CD4-positive, alpha-beta memory T cell (primary cell): ENCODE measurements at regions not wholly inside any gene's neighbourhood (a gene's known extent, or its start where the extent isn't known, plus 50 kb on each side); places are given as distances from the start of the nearest gene placed in this dataset.

Experiments used
- CTCF ChIA-PET: fragments of 350-600 bp; sonication (Branson Sonifier 250); formaldehyde crosslinking; loops from one replicate; lab custom pipeline; 2021; ENCODE audit warnings: inconsistent platforms; ENCODE audit not compliant: partially characterized antibody; lab: Charles Lee
- POLR2A ChIA-PET: fragments of 350-600 bp; sonication (Branson Sonifier 250); formaldehyde crosslinking; loops from one replicate; lab custom pipeline; 2021; ENCODE audit not compliant: partially characterized antibody; lab: Charles Lee
- DNase-seq, 5 donors: peaks; one replicate each; pipeline versions ENCODE4 v3.0.0 to v3.0.0-alpha.2; 2020 to 2022; ENCODE audit warnings: mixed read lengths in 1 of 5
- H3K27ac ChIP-seq: one replicate; pipeline ENCODE4 v1.7.0; 2013; ENCODE audit warnings: low read depth, low read length
- H3K27me3 ChIP-seq: 2 replicates; pipeline ENCODE4 v1.7.0; 2013; ENCODE audit warnings: mild to moderate bottlenecking, low read length, moderate library complexity; ENCODE audit not compliant: insufficient read depth
- H3K36me3 ChIP-seq: 2 replicates; pipeline ENCODE4 v1.7.0; 2013; ENCODE audit warnings: mild to moderate bottlenecking, low read length, moderate library complexity; ENCODE audit not compliant: insufficient read depth
- H3K4me1 ChIP-seq: 2 replicates; pipeline ENCODE4 v1.7.0; 2013; ENCODE audit warnings: mild to moderate bottlenecking, low read length, moderate library complexity; ENCODE audit not compliant: insufficient read depth
- H3K4me3 ChIP-seq, 2 donors: one replicate each; pipeline ENCODE4 v1.7.0; 2013; ENCODE audit warnings: low read length in 2 of 2, mild to moderate bottlenecking in 1 of 2
- H3K9me3 ChIP-seq, 2 donors: one replicate each; pipeline ENCODE4 v1.7.0; 2013; ENCODE audit warnings: low read length in 2 of 2, control low read depth in 1 of 2; ENCODE audit not compliant: control insufficient read depth in 1 of 2
- H3K27ac Mint-ChIP-seq, 7 donors: one replicate each; pipeline ENCODE4 v1.8.0; 2020 to 2021; ENCODE audit warnings: mixed read lengths in 7 of 7, mild to moderate bottlenecking in 6 of 7, inconsistent platforms in 3 of 7, moderate library complexity in 3 of 7
- H3K27me3 Mint-ChIP-seq, 2 donors: one replicate each; pipeline ENCODE4 v1.8.0; 2020 to 2021; ENCODE audit warnings: mixed read lengths in 2 of 2
- H3K36me3 Mint-ChIP-seq, 2 donors: one replicate each; pipeline ENCODE4 v1.8.0; 2020 to 2021; ENCODE audit warnings: mixed read lengths in 2 of 2, inconsistent platforms in 1 of 2, mild to moderate bottlenecking in 1 of 2
- H3K4me1 Mint-ChIP-seq, 4 donors: one replicate each; pipeline ENCODE4 v1.8.0; 2020 to 2021; ENCODE audit warnings: mixed read lengths in 4 of 4, mild to moderate bottlenecking in 1 of 4
- H3K4me3 Mint-ChIP-seq, 8 donors: one replicate each; pipeline ENCODE4 v1.8.0; 2020 to 2021; ENCODE audit warnings: mixed read lengths in 8 of 8, mild to moderate bottlenecking in 7 of 8, moderate library complexity in 6 of 8, inconsistent platforms in 3 of 8
- H3K9me3 Mint-ChIP-seq, 8 donors: one replicate each; pipeline ENCODE4 v1.8.0; 2020 to 2021; ENCODE audit warnings: mixed read lengths in 8 of 8, mild to moderate bottlenecking in 5 of 8, inconsistent platforms in 3 of 8, moderate library complexity in 1 of 8
- intact Hi-C: fragments of 100-400 bp; cut with micrococcal nuclease; formaldehyde crosslinking; loops from one replicate; pipeline ENCODE4 v1.15.1; 2023

DNA sequence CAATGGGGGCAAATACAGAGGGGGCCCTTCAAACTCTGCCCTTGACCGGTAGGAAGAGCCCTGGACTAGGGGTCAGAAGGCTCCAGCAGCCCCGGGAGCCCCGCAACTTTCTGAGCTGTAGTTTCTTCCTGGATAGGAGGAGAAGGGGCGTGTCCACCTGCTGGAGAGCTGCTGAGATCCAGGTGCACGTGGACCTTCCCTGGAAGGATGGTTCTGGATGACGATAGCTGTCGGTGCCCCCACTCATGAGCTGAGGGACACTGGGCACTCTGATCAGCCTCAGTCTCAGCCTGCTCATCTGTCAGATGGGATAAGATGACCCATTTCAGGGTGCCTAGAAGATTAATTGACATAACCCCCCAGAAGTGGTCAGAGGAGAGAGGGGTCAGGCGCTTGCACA is 125.2 kb upstream of the HDAC4 start:
- H3K9me3 ChIP-seq: no peaks in the 10 kb centered on the region
- Mint-ChIP-seq H3K9me3 (peaks cover 0 to 8% (median 3%) of the 10 kb centered on the region in 8 donors), H3K27ac (peak overlapping the region in 1 of 7 donors; percentile 35), H3K27me3 (peaks cover 0 to 4% of the 10 kb centered on the region in 2 donors), H3K36me3 (no peaks in the 10 kb centered on the region), H3K4me3 (no peak overlapping the region), H3K4me1 (no peaks in the 10 kb centered on the region)
- intact Hi-C loops: no loop called here
- DNase-seq: no peak
- ChIA-PET CTCF (no interaction called here), POLR2A (no interaction called here)
- no peaks in the 10 kb centered on the region for H3K4me1 ChIP-seq
- H3K36me3 ChIP-seq: no peaks in the 10 kb centered on the region
- H3K4me3 ChIP-seq: no peak overlapping the region
- H3K27ac ChIP-seq: no peak overlapping the region
- no peaks in the 10 kb centered on the region for H3K27me3 ChIP-seq

DNA sequence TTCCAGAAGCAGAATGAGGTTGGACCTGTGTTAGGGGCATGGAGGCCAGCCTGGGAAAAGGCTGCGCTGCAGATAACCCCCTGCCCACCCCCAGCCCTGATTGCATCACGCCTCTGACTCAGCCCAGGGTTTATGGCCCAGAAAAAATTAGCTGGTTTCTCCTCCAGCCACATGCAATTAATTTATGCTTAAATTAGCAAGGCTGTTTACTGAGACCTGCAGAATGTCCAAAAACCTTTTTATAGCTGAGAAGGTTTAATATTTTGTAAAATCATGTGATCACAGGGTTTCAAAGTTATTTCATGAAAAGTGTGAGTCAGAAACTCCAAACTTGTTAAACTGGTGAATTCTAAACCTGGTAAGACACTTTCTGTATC is 123.1 kb upstream of the HDAC4 start:
- Histone ChIP-seq H3K27me3 (no peaks in the 10 kb centered on the region), H3K9me3 (no peaks in the 10 kb centered on the region), H3K36me3 (no peaks in the 10 kb centered on the region), H3K27ac (no peak overlapping the region), H3K4me1 (no peaks in the 10 kb centered on the region), H3K4me3 (no peak overlapping the region)
- H3K4me1 Mint-ChIP-seq: peaks cover 0 to 4% (median 0%) of the 10 kb centered on the region in 4 donors
- peaks cover 0 to 2% of the 10 kb centered on the region in 2 donors for H3K27me3 Mint-ChIP-seq
- H3K36me3 Mint-ChIP-seq: no peaks in the 10 kb centered on the region
- H3K9me3 Mint-ChIP-seq: peaks cover 0 to 3% (median 0%) of the 10 kb centered on the region in 8 donors
- ChIA-PET CTCF (no interaction called here), POLR2A (no interaction called here)
- intact Hi-C loops: no loop called here
- no peak overlapping the region for H3K4me3 Mint-ChIP-seq
- H3K27ac Mint-ChIP-seq: no peak overlapping the region
- DNase-seq: no peak

GRCh38 chr2:239523147-239523953 is 122.5 kb upstream of the HDAC4 start:
- Mint-ChIP-seq H3K4me3 (no peak overlapping the region), H3K27ac (no peak overlapping the region)

DNA sequence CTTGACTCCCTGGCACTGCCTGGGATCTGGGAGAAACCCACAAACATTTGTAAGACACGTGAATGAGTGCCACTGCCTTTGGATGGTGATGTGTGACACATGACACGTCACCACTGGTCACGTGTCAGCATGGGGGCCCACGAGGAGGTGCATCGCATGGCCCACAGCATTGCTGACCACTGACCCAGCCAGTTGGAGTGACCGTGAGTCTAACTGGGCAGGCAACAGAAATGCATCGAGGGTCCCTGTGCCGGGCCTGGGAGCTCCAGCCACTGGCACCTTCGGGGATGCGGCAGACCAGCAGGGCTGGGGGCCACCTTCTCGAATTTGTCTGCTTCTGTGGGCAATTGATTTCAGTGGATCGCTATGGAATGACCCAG is 121.9 kb upstream of the HDAC4 start:
- Mint-ChIP-seq H3K27me3 (peaks cover 0 to 2% of the 10 kb centered on the region in 2 donors), H3K36me3 (no peaks in the 10 kb centered on the region), H3K4me1 (peaks cover 0 to 6% (median 0%) of the 10 kb centered on the region in 4 donors), H3K4me3 (no peak overlapping the region), H3K9me3 (no peaks in the 10 kb centered on the region), H3K27ac (no peak overlapping the region)
- POLR2A ChIA-PET: no interaction called here
- intact Hi-C loops: no loop called here
- no peak overlapping the region for H3K4me3 ChIP-seq
- no peaks in the 10 kb centered on the region for H3K27me3 ChIP-seq
- CTCF ChIA-PET: no interaction called here
- no peak overlapping the region for H3K27ac ChIP-seq
- no peak for DNase-seq
- H3K9me3 ChIP-seq: no peaks in the 10 kb centered on the region
- no peaks in the 10 kb centered on the region for H3K36me3 ChIP-seq
- H3K4me1 ChIP-seq: no peaks in the 10 kb centered on the region

More at GRCh38 chr2:239523147-239523953, 122.5 kb upstream of the HDAC4 start:
- ChIA-PET POLR2A (no interaction called here), CTCF (no interaction called here)
- Mint-ChIP-seq H3K27me3 (peaks cover 0 to 2% of the 10 kb centered on the region in 2 donors), H3K36me3 (no peaks in the 10 kb centered on the region), H3K4me1 (peaks cover 0 to 6% (median 0%) of the 10 kb centered on the region in 4 donors), H3K9me3 (peaks cover 0 to 3% (median 0%) of the 10 kb centered on the region in 8 donors)
- Histone ChIP-seq H3K9me3 (no peaks in the 10 kb centered on the region), H3K4me1 (no peaks in the 10 kb centered on the region), H3K36me3 (no peaks in the 10 kb centered on the region), H3K27ac (no peak overlapping the region), H3K27me3 (no peaks in the 10 kb centered on the region), H3K4me3 (no peak overlapping the region)
- no peak for DNase-seq
- intact Hi-C loops: no loop called here

GRCh38 chr2:239522002-239522739 is 121.4 kb upstream of the HDAC4 start:
- H3K36me3 ChIP-seq: no peaks in the 10 kb centered on the region
- intact Hi-C loops: no loop called here
- Mint-ChIP-seq H3K4me1 (peaks cover 0 to 6% (median 0%) of the 10 kb centered on the region in 4 donors), H3K9me3 (no peaks in the 10 kb centered on the region), H3K27me3 (peaks cover 0 to 2% of the 10 kb centered on the region in 2 donors), H3K27ac (no peak overlapping the region), H3K36me3 (no peaks in the 10 kb centered on the region), H3K4me3 (no peak overlapping the region)
- H3K27ac ChIP-seq: no peak overlapping the region
- no peaks in the 10 kb centered on the region for H3K27me3 ChIP-seq
- ChIA-PET CTCF (no interaction called here), POLR2A (no interaction called here)
- H3K4me1 ChIP-seq: no peaks in the 10 kb centered on the region
- no peak for DNase-seq
- no peaks in the 10 kb centered on the region for H3K9me3 ChIP-seq
- H3K4me3 ChIP-seq: no peak overlapping the region

- Histone ChIP-seq H3K4me3 (no peak overlapping the region), H3K27ac (no peak overlapping the region), H3K27me3 (no peaks in the 10 kb centered on the region), H3K9me3 (no peaks in the 10 kb centered on the region), H3K4me1 (no peaks in the 10 kb centered on the region), H3K36me3 (no peaks in the 10 kb centered on the region)
- no peak for DNase-seq
- CTCF ChIA-PET: no interaction called here
- intact Hi-C loops: no loop called here
- H3K4me3 Mint-ChIP-seq: no peak overlapping the region
- no peaks in the 10 kb centered on the region for H3K9me3 Mint-ChIP-seq
- no peak overlapping the region for H3K27ac Mint-ChIP-seq
- no peaks in the 10 kb centered on the region for H3K36me3 Mint-ChIP-seq
- peaks cover 0 to 2% of the 10 kb centered on the region in 2 donors for H3K27me3 Mint-ChIP-seq
- POLR2A ChIA-PET: no interaction called here
- H3K4me1 Mint-ChIP-seq: peaks cover 0 to 6% (median 0%) of the 10 kb centered on the region in 4 donors
These were observed 120.6 kb upstream of the HDAC4 start for GRCh38 chr2:239521518-239521815.

DNA sequence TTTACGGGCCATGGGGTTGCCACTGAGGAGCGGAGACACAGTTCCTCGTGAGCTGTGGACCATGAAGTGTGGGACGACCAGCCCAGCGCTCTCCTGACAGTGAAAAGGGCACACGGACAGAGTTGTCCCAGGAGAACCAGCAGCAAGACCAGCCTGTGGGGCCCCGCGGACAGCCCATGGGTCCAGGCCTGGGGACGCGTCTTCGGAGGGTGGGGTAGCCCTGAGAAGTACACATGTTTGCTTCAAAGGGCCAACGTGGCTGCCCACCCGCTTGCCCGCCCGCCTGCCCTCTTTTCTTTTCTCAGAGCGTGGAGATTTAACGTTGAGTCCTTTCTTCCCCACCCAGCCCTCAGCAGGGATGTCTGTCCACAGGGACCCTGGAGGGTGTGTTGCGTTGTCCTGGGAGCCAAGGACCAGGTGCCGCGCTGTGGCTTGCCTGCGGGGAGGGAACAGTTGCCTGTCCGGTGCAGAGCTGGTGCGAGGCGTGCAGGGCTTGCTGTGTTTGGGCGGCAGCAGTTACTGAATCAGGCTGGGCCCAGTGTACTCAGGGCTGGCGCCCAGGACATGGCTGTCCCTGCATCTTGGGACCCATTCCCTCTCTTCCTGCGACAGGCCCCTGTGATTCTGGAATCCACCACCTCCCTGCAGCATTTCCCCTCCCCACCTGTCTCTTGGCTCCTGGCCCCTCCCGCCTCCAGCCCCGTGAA is 120.1 kb upstream of the HDAC4 start:
- POLR2A ChIA-PET: no interaction called here
- H3K9me3 ChIP-seq: no peaks in the 10 kb centered on the region
- intact Hi-C loops: no loop called here
- no peaks in the 10 kb centered on the region for H3K4me1 ChIP-seq
- no peak overlapping the region for H3K4me3 ChIP-seq
- Mint-ChIP-seq H3K36me3 (no peaks in the 10 kb centered on the region), H3K9me3 (no peaks in the 10 kb centered on the region), H3K4me3 (peak overlapping the region in 1 of 8 donors; percentile 52), H3K27me3 (peaks cover 0 to 2% of the 10 kb centered on the region in 2 donors), H3K27ac (no peak overlapping the region), H3K4me1 (peaks cover 0 to 6% (median 0%) of the 10 kb centered on the region in 4 donors)
- no peaks in the 10 kb centered on the region for H3K36me3 ChIP-seq
- no peak overlapping the region for H3K27ac ChIP-seq
- DNase-seq: no peak
- CTCF ChIA-PET: no interaction called here
- no peaks in the 10 kb centered on the region for H3K27me3 ChIP-seq
